Spleen (tissue), 7 donors: ENCODE measurements at regions not wholly inside any gene's neighbourhood (a gene's known extent, or its start where the extent isn't known, plus 50 kb on each side); places are given as distances from the start of the nearest gene placed in this dataset.

Source experiments
- CTCF ChIP-seq, 11 experiments: fragments of 200-600 bp in 7 of 11; fragments of 450-650 bp in 4 of 11; sonication (generic) in 4 of 11; IDR thresholded peaks in 8 of 11; conservative IDR thresholded peaks in 3 of 11; 1 replicate in 7 of 11; 2 replicates in 4 of 11; pipeline versions ENCODE4 v1.4.0 to v1.8.0; 2016 to 2021; ENCODE audit warnings: antibody characterized with exemption in 11 of 11, inconsistent platforms in 4 of 11, mild to moderate bottlenecking in 1 of 11
- POLR2AphosphoS5 ChIP-seq, 3 donors: sonication (generic); formaldehyde crosslinking; IDR thresholded peaks; one replicate each; pipeline ENCODE4 v1.5.1; 2017; ENCODE audit warnings: antibody characterized with exemption in 3 of 3
- donor health status: DM: no; HTN: no; CAD: no; lungs with moderate emphysema.
- donor health status: DM: no; HTN: no; CAD: no.
- donor health status: DM: no; HTN: no; CAD: no.

GRCh38 chr16:79690159-79690558 lies 89.6 kb upstream of the MAF start:
- no peak for TF ChIP-seq CTCF (IDR thresholded peaks at IDR 0.05 in 8 of 11, conservative IDR thresholded peaks at IDR 0.05 in 3 of 11)
- TF ChIP-seq POLR2AphosphoS5 (IDR thresholded peaks at IDR 0.05): no peak
